Peyer's patch (tissue), 4 donors: ENCODE measurements at regions not wholly inside any gene's neighbourhood (a gene's known extent, or its start where the extent isn't known, plus 50 kb on each side); places are given as distances from the start of the nearest gene placed in this dataset.

ENCODE experiments used
- POLR2A ChIP-seq, 2 donors: fragments of 450-650 bp; IDR thresholded peaks; one replicate each; pipeline ENCODE4 v1.5.1; 2017; ENCODE audit warnings: antibody characterized with exemption in 2 of 2, mild to moderate bottlenecking in 2 of 2, moderate library complexity in 2 of 2
- TF ChIP-seq, protein P1 (sequence below), 6 experiments: fragments of 450-650 bp in 4 of 6; fragments of 200-600 bp in 2 of 6; sonication (generic) in 1 of 6; IDR thresholded peaks; one replicate each; pipeline ENCODE4 v1.5.1; 2017 to 2019; ENCODE audit warnings: antibody characterized with exemption in 6 of 6, mild to moderate bottlenecking in 3 of 6, moderate library complexity in 1 of 6

DNA sequence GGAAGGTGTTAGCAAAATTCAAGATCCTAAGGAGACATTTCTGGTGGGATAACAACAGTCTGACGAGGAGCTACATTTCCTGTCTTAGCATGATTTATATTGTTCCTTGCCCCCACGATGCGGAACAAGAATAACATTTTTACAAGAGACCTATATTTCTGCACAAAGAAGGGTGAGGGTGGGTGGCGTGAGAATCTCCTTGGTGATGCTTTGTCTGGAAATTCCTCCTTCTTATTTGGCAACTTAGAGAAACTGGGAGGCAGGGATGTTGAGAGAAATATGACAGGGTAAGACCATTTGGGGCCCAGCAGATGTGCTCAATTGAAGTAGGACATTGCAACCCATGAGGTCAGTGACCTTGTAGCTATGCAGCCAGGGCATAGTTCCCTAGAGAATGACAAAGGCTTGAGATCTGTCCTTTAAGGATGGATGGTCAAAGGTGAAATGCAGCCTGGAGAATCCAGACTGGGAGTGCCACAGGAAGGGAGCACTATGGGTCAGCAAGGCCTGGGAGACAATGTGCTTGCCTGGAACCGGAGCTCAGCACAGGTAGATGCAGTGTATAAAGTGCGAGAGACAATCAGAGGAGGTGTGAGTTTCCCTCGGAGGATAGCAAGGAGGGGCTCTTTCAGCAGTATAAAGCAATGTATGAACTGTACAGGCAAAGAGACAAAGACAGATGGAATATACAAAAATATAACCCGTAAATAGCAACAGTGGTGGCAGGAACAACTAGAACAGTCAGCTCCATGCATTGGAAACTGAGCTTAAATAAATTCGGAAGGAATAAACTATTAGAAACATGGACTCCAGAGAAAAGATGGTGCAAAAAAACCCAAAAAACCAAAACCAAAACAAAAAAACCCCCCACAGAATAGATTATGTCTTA is 317.6 kb upstream of the TBL1XR1 start:
- TF ChIP-seq, protein P1, sequence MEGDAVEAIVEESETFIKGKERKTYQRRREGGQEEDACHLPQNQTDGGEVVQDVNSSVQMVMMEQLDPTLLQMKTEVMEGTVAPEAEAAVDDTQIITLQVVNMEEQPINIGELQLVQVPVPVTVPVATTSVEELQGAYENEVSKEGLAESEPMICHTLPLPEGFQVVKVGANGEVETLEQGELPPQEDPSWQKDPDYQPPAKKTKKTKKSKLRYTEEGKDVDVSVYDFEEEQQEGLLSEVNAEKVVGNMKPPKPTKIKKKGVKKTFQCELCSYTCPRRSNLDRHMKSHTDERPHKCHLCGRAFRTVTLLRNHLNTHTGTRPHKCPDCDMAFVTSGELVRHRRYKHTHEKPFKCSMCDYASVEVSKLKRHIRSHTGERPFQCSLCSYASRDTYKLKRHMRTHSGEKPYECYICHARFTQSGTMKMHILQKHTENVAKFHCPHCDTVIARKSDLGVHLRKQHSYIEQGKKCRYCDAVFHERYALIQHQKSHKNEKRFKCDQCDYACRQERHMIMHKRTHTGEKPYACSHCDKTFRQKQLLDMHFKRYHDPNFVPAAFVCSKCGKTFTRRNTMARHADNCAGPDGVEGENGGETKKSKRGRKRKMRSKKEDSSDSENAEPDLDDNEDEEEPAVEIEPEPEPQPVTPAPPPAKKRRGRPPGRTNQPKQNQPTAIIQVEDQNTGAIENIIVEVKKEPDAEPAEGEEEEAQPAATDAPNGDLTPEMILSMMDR (IDR thresholded peaks at IDR 0.05) = no peak
- no peak for TF ChIP-seq POLR2A (IDR thresholded peaks at IDR 0.05)
